Esophagus squamous epithelium (tissue), 5 donors: ENCODE measurements at regions not wholly inside any gene's neighbourhood (a gene's known extent, or its start where the extent isn't known, plus 50 kb on each side); places are given as distances from the start of the nearest gene placed in this dataset.

Experiments used
- DNase-seq: peaks from one replicate; lab custom pipeline; 2025; lab: John Stamatoyannopoulos, UW
- H3K27ac ChIP-seq, 4 donors: fragments of 200-600 bp; sonication (generic); one replicate each; pipeline ENCODE4 v1.5.1; 2016 to 2019; ENCODE audit warnings: mild to moderate bottlenecking in 1 of 4
- H3K27me3 ChIP-seq, 4 donors: fragments of 200-600 bp; sonication (generic); 1 replicate in 3 of 4; 2 replicates in 1 of 4; pipeline versions ENCODE4 v1.5.1 to v1.6.0; 2017 to 2021; ENCODE audit warnings: antibody characterized with exemption in 1 of 4
- H3K36me3 ChIP-seq, 3 donors: fragments of 200-600 bp; sonication (generic); one replicate each; pipeline ENCODE4 v1.5.1; 2016 to 2019
- H3K4me1 ChIP-seq, 3 donors: fragments of 200-600 bp; sonication (generic); one replicate each; pipeline ENCODE4 v1.5.1; 2017 to 2019
- H3K4me3 ChIP-seq, 4 donors: fragments of 200-600 bp; sonication (generic); 1 replicate in 3 of 4; 2 replicates in 1 of 4; pipeline ENCODE4 v1.5.1; 2016 to 2019; ENCODE audit warnings: mild to moderate bottlenecking in 2 of 4, moderate library complexity in 1 of 4
- H3K9me3 ChIP-seq, 3 donors: fragments of 200-600 bp; sonication (generic); one replicate each; pipeline ENCODE4 v1.5.1; 2016 to 2019
- POLR2A ChIP-seq, 4 donors: fragments of 450-650 bp; IDR thresholded peaks; one replicate each; pipeline ENCODE4 v1.6.1; 2017; ENCODE audit warnings: antibody characterized with exemption in 4 of 4, mild to moderate bottlenecking in 4 of 4, moderate library complexity in 3 of 4
- WGBS, 2 donors: methylation state at CpG; one replicate each; pipeline ENCODE4 v1.1.5; 2018; 5-methylcytosine and 5-hydroxymethylcytosine counted together
- intact Hi-C: fragments of 100-400 bp; cut with DNase I; formaldehyde crosslinking; loops from one replicate; pipeline ENCODE4 v1.15.0; 2022
- TF ChIP-seq, protein P1 (sequence below), 6 experiments: fragments of 450-650 bp in 4 of 6; fragments of 200-600 bp in 2 of 6; sonication (generic) in 2 of 6; IDR thresholded peaks; one replicate each; pipeline ENCODE4 v1.5.1; 2016 to 2019; ENCODE audit warnings: antibody characterized with exemption in 6 of 6, mild to moderate bottlenecking in 4 of 6, moderate library complexity in 4 of 6
- donor health status: DM: yes; HTN: yes; CAD: no.

DNA sequence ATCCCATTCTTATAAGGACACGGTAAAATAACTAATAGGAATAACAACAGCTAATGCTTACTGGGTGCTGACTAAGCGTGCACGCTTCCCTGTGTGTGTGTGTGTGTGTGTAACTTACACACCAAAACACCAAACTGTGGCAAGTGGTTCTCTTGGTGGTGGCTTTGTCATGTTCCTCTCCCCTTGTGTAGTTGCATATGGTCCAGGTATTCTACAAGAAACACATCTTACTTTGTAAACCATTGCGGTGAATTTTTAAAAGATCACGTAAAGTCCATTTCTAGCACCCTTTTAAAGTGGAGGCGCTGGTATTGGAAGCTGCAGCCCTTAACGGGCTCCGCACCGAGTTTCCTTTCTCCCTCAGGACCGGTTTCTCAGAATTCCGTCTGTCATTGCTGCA, 221.0 kb upstream of the FOXF1 start:
- Histone ChIP-seq H3K4me3 (no peak overlapping the region), H3K27ac (no peak overlapping the region), H3K27me3 (peaks cover 4 to 97% (median 16%) of the 10 kb centered on the region in 4 donors), H3K9me3 (no peaks in the 10 kb centered on the region), H3K36me3 (no peaks in the 10 kb centered on the region), H3K4me1 (peaks cover 0 to 11% (median 0%) of the 10 kb centered on the region in 3 donors)
- intact Hi-C loops: no loop called here
- 30 to 54% methylated on average over 11 of the region's 11 CpGs for WGBS, 2 donors
- TF ChIP-seq, protein P1, sequence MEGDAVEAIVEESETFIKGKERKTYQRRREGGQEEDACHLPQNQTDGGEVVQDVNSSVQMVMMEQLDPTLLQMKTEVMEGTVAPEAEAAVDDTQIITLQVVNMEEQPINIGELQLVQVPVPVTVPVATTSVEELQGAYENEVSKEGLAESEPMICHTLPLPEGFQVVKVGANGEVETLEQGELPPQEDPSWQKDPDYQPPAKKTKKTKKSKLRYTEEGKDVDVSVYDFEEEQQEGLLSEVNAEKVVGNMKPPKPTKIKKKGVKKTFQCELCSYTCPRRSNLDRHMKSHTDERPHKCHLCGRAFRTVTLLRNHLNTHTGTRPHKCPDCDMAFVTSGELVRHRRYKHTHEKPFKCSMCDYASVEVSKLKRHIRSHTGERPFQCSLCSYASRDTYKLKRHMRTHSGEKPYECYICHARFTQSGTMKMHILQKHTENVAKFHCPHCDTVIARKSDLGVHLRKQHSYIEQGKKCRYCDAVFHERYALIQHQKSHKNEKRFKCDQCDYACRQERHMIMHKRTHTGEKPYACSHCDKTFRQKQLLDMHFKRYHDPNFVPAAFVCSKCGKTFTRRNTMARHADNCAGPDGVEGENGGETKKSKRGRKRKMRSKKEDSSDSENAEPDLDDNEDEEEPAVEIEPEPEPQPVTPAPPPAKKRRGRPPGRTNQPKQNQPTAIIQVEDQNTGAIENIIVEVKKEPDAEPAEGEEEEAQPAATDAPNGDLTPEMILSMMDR (IDR thresholded peaks at IDR 0.05): no peak
- no peak for TF ChIP-seq POLR2A (IDR thresholded peaks at IDR 0.05)
- no peak for DNase-seq

DNA sequence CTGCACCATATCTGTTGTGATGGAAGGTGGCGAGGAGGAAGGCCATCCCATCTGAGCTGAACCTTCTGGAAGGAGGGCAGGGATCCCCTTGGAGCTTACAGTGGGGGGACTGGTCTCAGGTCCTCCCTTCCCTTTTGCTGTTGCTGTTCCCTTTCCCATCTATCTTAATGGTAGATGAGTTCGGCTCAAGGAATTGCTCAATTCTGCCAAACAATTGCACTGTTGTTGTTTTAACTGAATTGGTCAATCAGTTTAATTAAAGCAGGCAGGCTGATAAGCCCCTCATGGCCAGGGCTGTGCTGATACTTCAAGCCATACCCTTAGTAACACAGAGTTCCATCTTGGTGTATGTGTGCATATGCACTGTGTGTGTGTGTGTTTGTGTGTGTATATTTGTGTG, 220.4 kb upstream of the FOXF1 start:
- DNase-seq: no peak
- Histone ChIP-seq H3K36me3 (no peaks in the 10 kb centered on the region), H3K4me1 (peaks cover 0 to 15% (median 3%) of the 10 kb centered on the region in 3 donors), H3K9me3 (no peaks in the 10 kb centered on the region), H3K27ac (no peak overlapping the region), H3K4me3 (no peak overlapping the region), H3K27me3 (peaks cover 4 to 97% (median 16%) of the 10 kb centered on the region in 4 donors)
- TF ChIP-seq, protein P1 (IDR thresholded peaks at IDR 0.05): no peak
- TF ChIP-seq POLR2A (IDR thresholded peaks at IDR 0.05): no peak
- 46 to 60% methylated on average over 2 of the region's 2 CpGs for WGBS, 2 donors
- intact Hi-C loops: no loop called here

DNA sequence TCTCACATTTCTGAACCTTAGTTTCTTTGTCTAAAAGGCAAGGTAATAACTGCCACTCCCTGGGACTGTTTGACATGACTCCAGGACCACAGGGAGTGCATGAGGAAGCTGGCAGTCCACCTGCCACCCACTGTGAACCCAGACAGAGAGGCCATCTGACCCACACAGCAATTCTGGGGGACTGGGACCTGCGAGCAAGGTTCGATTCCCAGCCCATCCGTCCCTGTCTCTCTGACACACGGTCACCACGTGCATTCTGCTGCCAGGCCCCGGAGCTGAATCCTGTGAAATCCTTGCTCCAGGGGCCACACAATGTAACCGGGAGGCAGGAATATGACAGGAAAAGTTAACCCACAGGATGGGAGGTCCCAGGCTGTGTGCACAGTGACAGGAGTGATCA, 218.8 kb upstream of the FOXF1 start:
- H3K27me3 ChIP-seq: peaks cover 4 to 97% (median 13%) of the 10 kb centered on the region in 4 donors
- peaks cover 0 to 13% (median 5%) of the 10 kb centered on the region in 3 donors for H3K4me1 ChIP-seq
- H3K36me3 ChIP-seq: no peaks in the 10 kb centered on the region
- H3K27ac ChIP-seq: no peak overlapping the region
- WGBS, 2 donors: no CpG with 5 or more reads among the region's 7 CpGs
- no peak for TF ChIP-seq POLR2A (IDR thresholded peaks at IDR 0.05)
- no peaks in the 10 kb centered on the region for H3K9me3 ChIP-seq
- H3K4me3 ChIP-seq: no peak overlapping the region
- DNase-seq: no peak
- intact Hi-C loops: no loop called here

DNA sequence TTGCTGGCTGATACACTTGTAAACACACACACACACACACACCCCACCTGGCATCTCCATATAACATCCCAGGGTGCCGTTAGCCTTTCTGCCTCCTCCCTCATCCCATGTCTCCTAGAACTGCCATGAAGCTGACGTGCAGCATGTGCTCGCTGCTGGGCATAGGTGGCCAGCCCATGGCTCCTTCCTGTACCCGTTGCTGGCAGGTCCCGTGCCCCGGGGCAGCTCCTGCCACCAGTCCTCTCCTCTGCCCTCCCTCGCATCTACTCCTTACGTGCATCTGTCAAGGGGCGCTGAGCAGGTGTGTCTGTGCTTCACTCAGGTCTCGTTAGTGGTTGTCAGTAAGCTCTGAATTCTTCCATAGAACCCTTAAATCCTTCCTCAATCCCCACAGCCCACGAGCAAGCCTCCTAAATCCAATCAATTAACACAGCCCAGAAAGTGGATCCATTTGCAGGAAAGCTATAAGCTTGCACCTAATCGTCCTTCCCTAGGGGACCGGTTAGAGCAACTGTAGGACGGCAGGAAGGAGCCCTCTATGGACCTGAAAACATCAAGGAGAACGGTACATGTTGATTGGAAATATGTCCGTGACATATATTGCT, 218.1 kb upstream of the FOXF1 start:
- intact Hi-C loops: no loop called here
- 58 to 65% methylated on average over 14 to 16 of the region's 16 CpGs for WGBS, 2 donors
- DNase-seq: no peak
- TF ChIP-seq, protein P1 (IDR thresholded peaks at IDR 0.05): no peak
- TF ChIP-seq POLR2A (IDR thresholded peaks at IDR 0.05): no peak
- Histone ChIP-seq H3K4me1 (peaks cover 0 to 8% (median 5%) of the 10 kb centered on the region in 3 donors), H3K27me3 (peaks cover 3 to 97% (median 8%) of the 10 kb centered on the region in 4 donors), H3K4me3 (no peak overlapping the region), H3K27ac (no peak overlapping the region), H3K9me3 (no peaks in the 10 kb centered on the region), H3K36me3 (no peaks in the 10 kb centered on the region)

DNA sequence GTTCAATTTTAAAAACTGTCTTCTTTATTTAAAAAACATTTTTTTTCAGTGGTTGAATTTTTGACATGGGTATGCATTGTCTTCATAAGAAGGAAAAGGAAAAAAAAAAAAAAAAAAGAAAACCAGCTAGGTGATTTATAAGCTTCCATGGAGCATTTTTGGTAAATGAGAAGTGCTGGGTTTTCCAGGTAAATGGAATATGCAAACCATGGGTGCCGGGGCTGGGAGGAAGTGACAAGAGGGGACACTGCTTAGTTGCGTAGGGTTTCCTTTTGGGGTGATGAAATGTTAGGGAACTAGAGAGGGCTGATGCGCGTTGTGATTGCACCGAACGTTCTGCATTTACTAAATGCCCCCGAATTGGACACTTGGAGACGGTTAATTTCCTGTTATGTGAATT, 217.4 kb upstream of the FOXF1 start:
- Histone ChIP-seq H3K9me3 (no peaks in the 10 kb centered on the region), H3K27ac (no peak overlapping the region), H3K4me1 (peaks cover 0 to 15% (median 6%) of the 10 kb centered on the region in 3 donors), H3K36me3 (no peaks in the 10 kb centered on the region), H3K27me3 (peaks cover 0 to 97% (median 7%) of the 10 kb centered on the region in 4 donors), H3K4me3 (no peak overlapping the region)
- 75 to 89% methylated on average over 8 of the region's 8 CpGs for WGBS, 2 donors
- intact Hi-C loops: no loop called here
- no peak for DNase-seq
- TF ChIP-seq, protein P1 (IDR thresholded peaks at IDR 0.05): no peak
- no peak for TF ChIP-seq POLR2A (IDR thresholded peaks at IDR 0.05)
